ENCODE measurements at regions not wholly inside any gene's neighbourhood (a gene's known extent, or its start where the extent isn't known, plus 50 kb on each side); places are given as distances from the start of the nearest gene placed in this dataset.

- TF ChIP-seq CTCF (IDR thresholded peaks at IDR 0.05; ENCODE audit: insufficient read depth, low read length) (no peak), GABPA (IDR thresholded peaks at IDR 0.05; ENCODE audit: low read depth) (no peak), REST (IDR thresholded peaks at IDR 0.05; ENCODE audit: insufficient replicate concordance, low read depth) (no peak), POLR2AphosphoS5 (IDR thresholded peaks at IDR 0.05; ENCODE audit: low read depth) (no peak), SPI1 (IDR thresholded peaks at IDR 0.05; ENCODE audit: borderline replicate concordance, low read depth) (no peak)
These were observed 138.5 kb upstream of the TMTC4 start for GRCh38 chr13:100812982-100813584.
